Panc1 (cell line): ENCODE measurements at regions not wholly inside any gene's neighbourhood (a gene's known extent, or its start where the extent isn't known, plus 50 kb on each side); places are given as distances from the start of the nearest gene placed in this dataset.

Experiments used
- ATAC-seq: fragments of 200-7000 bp; cut with Tn5 transposase; 2 replicates; pipeline ENCODE4 v1.9.1; 2020; ENCODE audit warnings: mild to moderate bottlenecking, moderate library complexity
- BruUV-seq: library from RNA; stranded (reverse); fragments of 400-500 nt; replicated peaks from 2 replicates; lab custom pipeline; 2021; lab: Mats Ljungman, UMichigan
- CTCF ChIA-PET: fragments of 300-600 bp; sonication (Branson Sonifier 250); formaldehyde crosslinking; loops from one replicate; lab custom pipeline; 2022; ENCODE audit warnings: antibody characterized with exemption; lab: Charles Lee
- POLR2A ChIA-PET: fragments of 300-600 bp; sonication (Branson Sonifier 250); formaldehyde crosslinking; loops from one replicate; lab custom pipeline; 2022; ENCODE audit warnings: antibody characterized with exemption; lab: Charles Lee
- DNase-seq: peaks from one replicate; pipeline ENCODE4 v3.0.0-alpha.2; 2010; ENCODE audit warnings: low read depth, low spot score
- H3K27ac ChIP-seq: 2 replicates; pipeline ENCODE4 v1.5.1; 2011; ENCODE audit warnings: mild to moderate bottlenecking, low read length, inconsistent platforms
- H3K27me3 ChIP-seq: fragments of 200-500 bp; sonication (Bioruptor generic); 2 replicates; pipeline ENCODE4 v1.6.0; 2014; ENCODE audit warnings: low read length, inconsistent platforms; ENCODE audit not compliant: control insufficient read depth, insufficient read depth
- H3K36me3 ChIP-seq: fragments of 200-500 bp; sonication (Bioruptor generic); 2 replicates; pipeline ENCODE4 v1.5.1; 2014; ENCODE audit warnings: inconsistent platforms, mild to moderate bottlenecking, low read length, moderate library complexity; ENCODE audit not compliant: control insufficient read depth, insufficient read depth
- H3K4me1 ChIP-seq: 2 replicates; pipeline ENCODE4 v1.5.1; 2011; ENCODE audit warnings: inconsistent platforms, mild to moderate bottlenecking, low read length, moderate library complexity; ENCODE audit not compliant: control insufficient read depth, insufficient read depth
- H3K4me3 ChIP-seq, 2 experiments: 2 replicates each; pipeline ENCODE4 v1.5.1; 2011 to 2012; ENCODE audit warnings: low read depth in 2 of 2, low read length in 2 of 2, mild to moderate bottlenecking in 2 of 2, inconsistent platforms in 1 of 2, moderate library complexity in 1 of 2
- H3K9me3 ChIP-seq: fragments of 200-500 bp; sonication (Bioruptor generic); 2 replicates; pipeline ENCODE4 v1.5.1; 2014; ENCODE audit warnings: low read depth, mild to moderate bottlenecking, inconsistent platforms, low read length, moderate library complexity; ENCODE audit not compliant: control insufficient read depth, insufficient read depth
- CTCF ChIP-seq: fragments of 450-650 bp; IDR thresholded peaks from 2 replicates; pipeline ENCODE4 v1.5.1; 2017; ENCODE audit warnings: mild to moderate bottlenecking
- POLR2AphosphoS5 ChIP-seq: IDR thresholded peaks from 2 replicates; pipeline ENCODE4 v1.6.1; 2012; ENCODE audit warnings: mild to moderate bottlenecking, low read depth, low read length, moderate library complexity
- REST ChIP-seq, 2 experiments: IDR thresholded peaks; 2 replicates each; pipeline ENCODE4 v1.6.1; 2011 to 2012; ENCODE audit warnings: low read depth in 2 of 2, control low read depth in 1 of 2, low read length in 1 of 2, mild to moderate bottlenecking in 1 of 2, moderate library complexity in 1 of 2; ENCODE audit not compliant: insufficient read depth in 1 of 2
- SIN3A ChIP-seq: IDR thresholded peaks from 2 replicates; pipeline ENCODE4 v1.6.1; 2012; ENCODE audit warnings: low read depth, mild to moderate bottlenecking, low read length, moderate library complexity, borderline replicate concordance; ENCODE audit not compliant: insufficient read depth
- TCF7L2 ChIP-seq: IDR thresholded peaks from 2 replicates; pipeline ENCODE4 v1.6.1; 2011; ENCODE audit warnings: mild to moderate bottlenecking, low read depth, low read length, inconsistent platforms
- in situ Hi-C: cut with HindIII; loops from 2 replicates; pipeline ENCODE4 v1.10.0; 2016; ENCODE audit warnings: low sequenced_read_pairs, low pct_unique_long_range_greater_than_20kb
- intact Hi-C: fragments of 100-400 bp; cut with micrococcal nuclease; formaldehyde crosslinking; loops from one replicate; pipeline ENCODE4 v1.10.0; 2022; ENCODE audit not compliant: unreplicated experiment

GRCh38 chr7:69452797-69453196, 145.5 kb upstream of the AUTS2 start:
- ChIA-PET CTCF (no interaction called here), POLR2A (no interaction called here)
- DNase-seq (no peak), ATAC-seq (no peak)
- TF ChIP-seq TCF7L2 (no peak), CTCF (no peak), SIN3A (no peak), REST (IDR thresholded peaks at IDR 0.05; ENCODE audit: insufficient read depth in 1 of 2, low read depth in 2 of 2, low read length in 1 of 2) (no peak), POLR2AphosphoS5 (no peak)
- intact Hi-C loops (no loop called here), in situ Hi-C loops (no loop called here)
- Histone ChIP-seq H3K4me3 (no peak overlapping the region), H3K4me1 (no peaks in the 10 kb centered on the region), H3K9me3 (no peaks in the 10 kb centered on the region), H3K27ac (no peak overlapping the region), H3K36me3 (no peaks in the 10 kb centered on the region), H3K27me3 (no peaks in the 10 kb centered on the region)
- no TSS peak for BruUV-seq

- in situ Hi-C loops = no loop called here
- intact Hi-C loops = no loop called here
- no peak for ATAC-seq
- CTCF ChIA-PET = no interaction called here
- Histone ChIP-seq H3K4me3 (no peak overlapping the region), H3K36me3 (no peaks in the 10 kb centered on the region), H3K27ac (no peak overlapping the region), H3K27me3 (no peaks in the 10 kb centered on the region), H3K4me1 (no peaks in the 10 kb centered on the region), H3K9me3 (no peaks in the 10 kb centered on the region)
- no peak for DNase-seq
- BruUV-seq = no TSS peak
- POLR2A ChIA-PET = no interaction called here
- TF ChIP-seq CTCF (no peak), TCF7L2 (no peak), REST (IDR thresholded peaks at IDR 0.05; ENCODE audit: insufficient read depth in 1 of 2, low read depth in 2 of 2, low read length in 1 of 2) (no peak), SIN3A (no peak), POLR2AphosphoS5 (no peak)
Measured at GRCh38 chr7:69457595-69458504, 140.4 kb upstream of the AUTS2 start.
